Endodermal cell (in vitro differentiated cells): ENCODE measurements at regions not wholly inside any gene's neighbourhood (a gene's known extent, or its start where the extent isn't known, plus 50 kb on each side); places are given as distances from the start of the nearest gene placed in this dataset.

Source experiments
- DNase-seq: peaks from one replicate; pipeline ENCODE4 v3.0.0-alpha.2; 2017
- H3K27ac ChIP-seq: 2 replicates; pipeline ENCODE4 v1.5.1; 2013; ENCODE audit warnings: mild to moderate bottlenecking, low read depth, low read length, moderate library complexity
- H3K27me3 ChIP-seq: 2 replicates; pipeline ENCODE4 v1.6.1; 2013; ENCODE audit warnings: mild to moderate bottlenecking, low read length, moderate library complexity; ENCODE audit not compliant: insufficient read depth, control insufficient read depth, poor library complexity, severe bottlenecking
- H3K36me3 ChIP-seq: 2 replicates; pipeline ENCODE4 v1.7.0; 2013; ENCODE audit warnings: mild to moderate bottlenecking, low read length, moderate library complexity; ENCODE audit not compliant: control insufficient read depth, insufficient read depth
- H3K4me1 ChIP-seq: one replicate; pipeline ENCODE4 v1.7.0; 2013; ENCODE audit warnings: low read length; ENCODE audit not compliant: control insufficient read depth, insufficient read depth
- H3K4me3 ChIP-seq: 2 replicates; pipeline ENCODE4 v1.5.1; 2013; ENCODE audit warnings: mild to moderate bottlenecking, low read length, moderate library complexity
- H3K9ac ChIP-seq: 2 replicates; pipeline ENCODE4 v1.6.1; 2013; ENCODE audit warnings: mild to moderate bottlenecking, low read length, moderate library complexity; ENCODE audit not compliant: poor library complexity, severe bottlenecking; ENCODE audit errors: extremely low read depth
- H3K9me3 ChIP-seq: 2 replicates; pipeline ENCODE4 v1.6.1; 2013; ENCODE audit warnings: mild to moderate bottlenecking, low read length, moderate library complexity; ENCODE audit not compliant: control insufficient read depth
- H3K27ac Mint-ChIP-seq: 2 replicates; pipeline ENCODE4 v1.8.0; 2020; ENCODE audit warnings: mixed read lengths
- H3K27me3 Mint-ChIP-seq: 2 replicates; pipeline ENCODE4 v1.8.0; 2021; ENCODE audit warnings: mild to moderate bottlenecking, mixed read lengths; ENCODE audit not compliant: insufficient read depth
- H3K36me3 Mint-ChIP-seq: 2 replicates; pipeline ENCODE4 v1.8.0; 2020; ENCODE audit warnings: low read depth, mixed read lengths
- H3K4me1 Mint-ChIP-seq: 2 replicates; pipeline ENCODE4 v1.8.0; 2020; ENCODE audit warnings: mixed read lengths
- H3K4me3 Mint-ChIP-seq: 2 replicates; pipeline ENCODE4 v1.8.0; 2020; ENCODE audit warnings: mild to moderate bottlenecking, moderate library complexity, mixed read lengths
- H3K9me3 Mint-ChIP-seq: 2 replicates; pipeline ENCODE4 v1.8.0; 2020; ENCODE audit warnings: mild to moderate bottlenecking, mixed read lengths
- CTCF ChIP-seq: fragments of 200-600 bp; sonication (generic); conservative IDR thresholded peaks from 2 replicates; pipeline ENCODE4 v1.5.0; 2021; ENCODE audit warnings: antibody characterized with exemption, mild to moderate bottlenecking
- WGBS, 2 experiments: methylation state at CpG; one replicate each; pipeline versions ENCODE4 v1.1.5 to v1.1.7; 2013; ENCODE audit warnings: missing lambda C conversion rate in 2 of 2, mixed read lengths in 1 of 2; ENCODE audit not compliant: insufficient coverage in 1 of 2, insufficient read length in 1 of 2; 5-methylcytosine and 5-hydroxymethylcytosine counted together

- Mint-ChIP-seq H3K4me1 (peaks cover 8% of the 10 kb centered on the region), H3K9me3 (peaks cover 1% of the 10 kb centered on the region), H3K27ac (no peak overlapping the region), H3K4me3 (no peak overlapping the region), H3K27me3 (no peaks in the 10 kb centered on the region), H3K36me3 (no peaks in the 10 kb centered on the region)
- DNase-seq: no peak
- no peaks in the 10 kb centered on the region for H3K36me3 ChIP-seq
- no peak overlapping the region for H3K9ac ChIP-seq
- no peak for TF ChIP-seq CTCF
- H3K27me3 ChIP-seq: no peaks in the 10 kb centered on the region
- H3K9me3 ChIP-seq: no peaks in the 10 kb centered on the region
- 93 to 95% methylated on average over 3 of the region's 3 CpGs for WGBS, 2 experiments
- peaks cover 15% of the 10 kb centered on the region for H3K4me1 ChIP-seq
- H3K27ac ChIP-seq: no peak overlapping the region
- no peak overlapping the region for H3K4me3 ChIP-seq
Measured at GRCh38 chr7:45366475-45366874, 207.7 kb upstream of the ADCY1 start.

GRCh38 chr7:45367026-45367425 lies 207.1 kb upstream of the ADCY1 start:
- Mint-ChIP-seq H3K4me1 (peaks cover 8% of the 10 kb centered on the region), H3K4me3 (no peak overlapping the region), H3K27ac (no peak overlapping the region), H3K9me3 (peaks cover 1% of the 10 kb centered on the region), H3K36me3 (no peaks in the 10 kb centered on the region), H3K27me3 (no peaks in the 10 kb centered on the region)
- no peak for TF ChIP-seq CTCF
- no peaks in the 10 kb centered on the region for H3K9me3 ChIP-seq
- no peaks in the 10 kb centered on the region for H3K36me3 ChIP-seq
- 86 to 90% methylated on average over 2 to 5 of the region's 5 CpGs for WGBS, 2 experiments
- H3K9ac ChIP-seq: no peak overlapping the region
- H3K4me1 ChIP-seq: peaks cover 15% of the 10 kb centered on the region
- H3K4me3 ChIP-seq: no peak overlapping the region
- H3K27me3 ChIP-seq: no peaks in the 10 kb centered on the region
- no peak for DNase-seq
- no peak overlapping the region for H3K27ac ChIP-seq

GRCh38 chr7:45368129-45368807 lies 205.9 kb upstream of the ADCY1 start:
- Histone ChIP-seq H3K9ac (no peak overlapping the region), H3K4me1 (peaks cover 11% of the 10 kb centered on the region), H3K4me3 (no peak overlapping the region), H3K27me3 (no peaks in the 10 kb centered on the region), H3K9me3 (no peaks in the 10 kb centered on the region), H3K27ac (no peak overlapping the region), H3K36me3 (no peaks in the 10 kb centered on the region)
- Mint-ChIP-seq H3K27ac (no peak overlapping the region), H3K27me3 (no peaks in the 10 kb centered on the region), H3K9me3 (peaks cover 1% of the 10 kb centered on the region), H3K4me3 (no peak overlapping the region), H3K4me1 (peaks cover 6% of the 10 kb centered on the region), H3K36me3 (no peaks in the 10 kb centered on the region)
- no peak for DNase-seq
- TF ChIP-seq CTCF: no peak
